NCI-H187 (cell line): ENCODE measurements at regions not wholly inside any gene's neighbourhood (a gene's known extent, or its start where the extent isn't known, plus 50 kb on each side); places are given as distances from the start of the nearest gene placed in this dataset.

Experiments used
- DNase-seq, 2 experiments: peaks; one replicate each; lab custom pipeline; 2025; lab: John Stamatoyannopoulos, UW

DNA sequence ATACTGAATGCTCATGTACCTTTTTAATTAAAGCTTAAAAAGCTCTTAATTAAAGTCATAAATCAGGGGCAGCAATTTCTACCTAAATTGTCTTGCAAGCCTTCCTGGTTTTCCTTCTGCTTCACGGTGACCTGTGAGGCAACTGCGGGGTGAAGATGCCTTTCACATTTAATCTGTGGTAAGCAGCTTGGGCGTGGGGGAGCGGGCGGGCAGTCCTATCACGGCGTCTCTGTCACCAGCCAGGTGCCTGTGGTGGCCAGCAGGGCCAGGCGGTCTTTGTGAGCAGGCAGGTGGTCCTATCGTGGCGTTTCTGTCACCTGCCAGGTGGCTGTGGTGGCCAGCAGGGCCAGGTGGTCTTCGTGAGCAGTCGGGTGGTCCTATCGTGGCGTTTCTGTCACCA is 269.2 kb upstream of the PPP2R2D start:
- DNase-seq, result no peak

DNA sequence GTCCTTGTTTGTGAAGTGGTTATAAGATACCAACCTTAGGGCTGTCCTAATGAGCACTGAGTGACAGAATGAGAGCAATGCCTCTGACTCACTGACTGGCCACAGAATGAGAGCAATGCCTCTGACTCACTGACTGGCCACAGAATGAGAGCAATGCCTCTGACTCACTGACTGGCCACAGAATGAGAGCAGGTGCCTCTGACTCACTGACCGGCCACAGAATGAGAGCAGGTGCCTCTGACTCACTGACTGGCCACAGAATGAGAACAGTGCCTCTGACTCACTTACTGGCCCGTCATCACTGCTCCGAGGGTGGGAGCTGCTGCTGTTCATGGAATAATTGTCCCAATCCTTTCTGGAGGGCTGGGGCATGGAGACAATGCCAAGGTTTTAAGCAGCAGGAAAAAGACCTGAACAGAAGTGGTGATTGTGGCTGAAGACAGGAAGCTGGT is 265.2 kb upstream of the PPP2R2D start:
- no peak for DNase-seq

DNA sequence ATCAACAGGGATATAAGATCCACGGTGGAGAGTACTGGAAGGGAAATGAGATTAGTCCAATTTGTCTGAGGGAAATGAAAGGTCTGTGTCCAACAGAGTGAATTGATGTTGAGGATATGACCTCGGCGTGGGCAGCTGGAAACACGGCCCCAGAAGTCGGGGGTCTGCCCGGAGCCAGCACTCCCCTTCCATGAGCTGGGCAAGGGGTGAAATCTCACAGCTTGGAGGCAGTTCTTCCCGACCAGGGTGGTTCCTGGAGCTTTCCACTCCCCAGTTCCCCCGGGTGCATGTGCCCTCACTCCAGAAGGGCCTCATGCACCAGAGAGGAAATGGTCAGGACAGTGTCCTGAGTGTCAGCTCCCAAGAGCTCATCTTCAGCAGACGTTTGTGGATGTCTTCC is 264.7 kb upstream of the PPP2R2D start:
- no peak for DNase-seq

- no peak for DNase-seq
Measured at GRCh38 chr10:131636841-131637724, 263.7 kb upstream of the PPP2R2D start.

DNA sequence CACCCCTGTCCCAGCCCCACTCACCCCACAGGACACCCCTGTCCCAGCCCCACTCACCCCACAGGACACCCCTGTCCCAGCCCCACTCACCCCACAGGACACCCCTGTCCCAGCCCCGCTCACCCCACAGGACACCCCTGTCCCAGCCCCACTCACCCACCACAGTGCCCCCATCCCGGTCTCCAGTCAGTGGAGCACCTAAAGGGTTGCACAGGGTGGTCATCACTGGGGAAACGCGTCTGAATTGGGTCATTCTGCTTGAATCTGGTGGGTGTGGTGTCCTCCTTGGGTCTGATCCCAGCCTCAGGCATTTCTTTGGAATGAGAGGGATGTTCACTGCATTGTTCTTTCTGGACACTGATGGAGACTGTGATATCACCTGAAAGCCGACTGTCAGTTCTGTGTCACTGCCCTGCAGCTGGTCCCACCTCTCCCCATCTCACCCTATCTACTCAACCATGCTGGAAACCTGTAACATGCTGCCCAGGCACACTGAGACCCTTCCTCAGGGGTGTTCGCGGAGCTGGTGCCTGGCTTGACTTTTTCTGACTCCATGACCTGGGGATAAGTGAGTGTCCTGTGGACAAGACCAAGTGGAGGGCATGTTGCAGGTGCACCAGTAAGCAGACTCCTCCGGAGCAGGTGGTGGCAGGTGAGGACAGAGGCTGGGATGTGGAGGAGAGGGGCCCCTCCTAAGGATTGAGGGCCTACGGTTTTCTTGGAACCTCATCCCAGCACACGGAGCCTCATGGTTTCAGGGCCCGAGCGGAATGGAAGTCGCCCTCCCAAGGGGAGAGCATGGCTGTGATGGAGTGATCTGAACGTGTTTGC is 262.5 kb upstream of the PPP2R2D start:
- DNase-seq, result no peak

GRCh38 chr10:131638880-131639278 is 261.9 kb upstream of the PPP2R2D start:
- DNase-seq, result no peak

GRCh38 chr10:131640045-131640644 is 260.7 kb upstream of the PPP2R2D start:
- DNase-seq, result no peak

GRCh38 chr10:131641231-131641630 is 259.6 kb upstream of the PPP2R2D start:
- DNase-seq, result no peak

GRCh38 chr10:131641898-131642297 is 258.9 kb upstream of the PPP2R2D start:
- no peak for DNase-seq

GRCh38 chr10:131642966-131643365 is 257.8 kb upstream of the PPP2R2D start:
- no peak for DNase-seq

DNA sequence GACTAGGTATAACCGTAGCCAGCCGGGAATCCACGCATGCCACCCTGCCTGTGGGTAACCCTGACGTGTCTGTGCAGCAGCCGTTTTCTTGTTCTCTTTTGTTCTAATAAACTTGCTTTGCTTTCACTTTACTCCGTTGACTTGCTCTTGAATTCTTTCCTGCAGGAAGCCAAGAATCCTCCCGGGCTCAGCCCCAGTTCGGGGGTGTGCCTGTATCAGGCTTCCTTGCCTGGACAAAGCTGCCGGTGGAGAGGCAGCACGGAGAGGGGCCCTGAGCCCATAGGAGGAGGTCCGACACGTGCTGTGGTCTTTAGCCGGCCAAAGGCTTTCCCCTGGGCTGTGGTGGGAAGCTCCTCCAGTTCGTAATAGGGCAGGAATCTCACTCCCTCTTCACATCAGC is 256.5 kb upstream of the PPP2R2D start:
- no peak for DNase-seq

GRCh38 chr10:131644864-131645658 is 255.7 kb upstream of the PPP2R2D start:
- DNase-seq, result no peak

GRCh38 chr10:131645756-131646155 is 255.1 kb upstream of the PPP2R2D start:
- DNase-seq, result no peak

- DNase-seq, result no peak
Measured at GRCh38 chr10:131646551-131647525, 254.0 kb upstream of the PPP2R2D start.

GRCh38 chr10:131647789-131648188 is 253.0 kb upstream of the PPP2R2D start:
- DNase-seq, result no peak

- DNase-seq, result no peak
Measured at GRCh38 chr10:131648386-131649020, 252.3 kb upstream of the PPP2R2D start.

DNA sequence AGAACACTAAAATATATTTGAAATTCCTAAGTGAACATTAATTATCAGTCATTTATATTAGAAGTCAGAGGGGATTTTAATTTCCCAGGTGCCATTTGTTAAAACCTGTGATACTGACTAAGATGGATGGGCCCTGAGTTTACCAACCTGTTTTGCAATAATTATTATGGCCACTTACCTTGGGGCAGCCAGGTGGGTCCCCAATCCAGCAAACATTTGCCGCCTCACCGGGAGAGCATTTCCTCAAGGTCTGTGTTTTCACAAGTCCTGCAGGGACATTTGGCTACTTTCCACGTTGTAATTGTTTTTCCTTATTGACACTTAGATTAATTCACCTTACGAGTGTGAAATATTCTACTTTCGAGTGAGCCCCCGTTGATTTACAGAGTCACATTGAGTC is 251.2 kb upstream of the PPP2R2D start:
- DNase-seq, result no peak

- DNase-seq, result no peak
Measured at GRCh38 chr10:131650169-131650705, 250.6 kb upstream of the PPP2R2D start.

GRCh38 chr10:131650771-131651673 is 249.8 kb upstream of the PPP2R2D start:
- no peak for DNase-seq
